ACHN (cell line): ENCODE measurements at regions not wholly inside any gene's neighbourhood (a gene's known extent, or its start where the extent isn't known, plus 50 kb on each side); places are given as distances from the start of the nearest gene placed in this dataset.

Experiments used
- DNase-seq: peaks from one replicate; pipeline ENCODE4 v3.0.0-alpha.2; 2015
- in situ Hi-C: cut with HindIII; loops from 2 replicates; pipeline ENCODE4 v1.10.0; 2017; ENCODE audit warnings: low sequenced_read_pairs, low pct_ligation_motif_present, low pct_unique_long_range_greater_than_20kb

- DNase-seq = peak; percentile 43
- in situ Hi-C loops = no loop called here
Measured at GRCh38 chr9:650362-650761, 191.1 kb upstream of the DMRT1 start.

GRCh38 chr9:651371-651770 lies 190.1 kb upstream of the DMRT1 start:
- in situ Hi-C loops = no loop called here
- no peak for DNase-seq

GRCh38 chr9:652914-653313 lies 188.6 kb upstream of the DMRT1 start:
- DNase-seq = no peak
- in situ Hi-C loops = no loop called here

GRCh38 chr9:653421-653820 lies 188.1 kb upstream of the DMRT1 start:
- in situ Hi-C loops = no loop called here
- no peak for DNase-seq

GRCh38 chr9:653856-654387 lies 187.6 kb upstream of the DMRT1 start:
- DNase-seq = no peak
- in situ Hi-C loops = no loop called here

- in situ Hi-C loops = no loop called here
- no peak for DNase-seq
Measured at GRCh38 chr9:655875-656274, 185.6 kb upstream of the DMRT1 start.

- no peak for DNase-seq
- in situ Hi-C loops = no loop called here
Measured at GRCh38 chr9:656926-657568, 184.4 kb upstream of the DMRT1 start.

GRCh38 chr9:659286-659685 lies 182.2 kb upstream of the DMRT1 start:
- no peak for DNase-seq
- in situ Hi-C loops = no loop called here

- DNase-seq = no peak
- in situ Hi-C loops = no loop called here
Measured at GRCh38 chr9:660227-660626, 181.3 kb upstream of the DMRT1 start.

- DNase-seq = no peak
- in situ Hi-C loops = no loop called here
Measured at GRCh38 chr9:663541-663940, 178.0 kb upstream of the DMRT1 start.

GRCh38 chr9:665296-665695 lies 176.2 kb upstream of the DMRT1 start:
- in situ Hi-C loops = no loop called here
- no peak for DNase-seq

GRCh38 chr9:671997-672396 lies 169.5 kb upstream of the DMRT1 start:
- in situ Hi-C loops = no loop called here
- DNase-seq = no peak

- no peak for DNase-seq
- in situ Hi-C loops = no loop called here
Measured at GRCh38 chr9:672851-673250, 168.6 kb upstream of the DMRT1 start.

GRCh38 chr9:673264-673965 lies 168.1 kb upstream of the DMRT1 start:
- in situ Hi-C loops = no loop called here
- DNase-seq = no peak

GRCh38 chr9:673966-674526 lies 167.5 kb upstream of the DMRT1 start:
- no peak for DNase-seq

GRCh38 chr9:675697-676370 lies 165.7 kb upstream of the DMRT1 start:
- in situ Hi-C loops = no loop called here
- no peak for DNase-seq

More at GRCh38 chr9:673966-674526, 167.5 kb upstream of the DMRT1 start:
- in situ Hi-C loops = no loop called here

- peak; percentile 49 for DNase-seq
- in situ Hi-C loops = no loop called here
Measured at GRCh38 chr9:676780-677438, 164.6 kb upstream of the DMRT1 start.

- DNase-seq = peak; percentile 58
- in situ Hi-C loops = no loop called here
Measured at GRCh38 chr9:677461-678097, 163.9 kb upstream of the DMRT1 start.
